NCI-H82 (cell line): ENCODE measurements at regions not wholly inside any gene's neighbourhood (a gene's known extent, or its start where the extent isn't known, plus 50 kb on each side); places are given as distances from the start of the nearest gene placed in this dataset.
"Not testable (repeated sequence)": the region's sequence is repeated elsewhere in the genome, so short reads cannot be mapped to it uniquely, and the experiment has no call there.

Source experiments
- DNase-seq: peaks from one replicate; lab custom pipeline; 2025; lab: John Stamatoyannopoulos, UW

GRCh38 chr6:74953708-74954107, 252.1 kb downstream of the COL12A1 start:
- no peak for DNase-seq

GRCh38 chr6:74946961-74947360, 258.9 kb downstream of the COL12A1 start:
- DNase-seq, result no peak

- DNase-seq, result no peak
These were observed 263.7 kb downstream of the COL12A1 start for GRCh38 chr6:74942130-74942529.

- no peak for DNase-seq
These were observed 264.4 kb downstream of the COL12A1 start for GRCh38 chr6:74941424-74941823.

- no peak for DNase-seq
These were observed 265.9 kb downstream of the COL12A1 start for GRCh38 chr6:74939721-74940620.

- DNase-seq, result no peak
These were observed 266.6 kb downstream of the COL12A1 start for GRCh38 chr6:74939151-74939708.

GRCh38 chr6:74937936-74938335, 267.9 kb downstream of the COL12A1 start:
- DNase-seq, result no peak

GRCh38 chr6:74936886-74937285, 269.0 kb downstream of the COL12A1 start:
- no peak for DNase-seq

- DNase-seq, result no peak
These were observed 273.5 kb downstream of the COL12A1 start for GRCh38 chr6:74932232-74932888.

- DNase-seq, result no peak
These were observed 274.3 kb downstream of the COL12A1 start for GRCh38 chr6:74931558-74931957.

- DNase-seq, result no peak
These were observed 277.6 kb downstream of the COL12A1 start for GRCh38 chr6:74928203-74928602.

- DNase-seq, result no peak
These were observed 278.6 kb downstream of the COL12A1 start for GRCh38 chr6:74927299-74927698.

- DNase-seq, result no peak
These were observed 280.2 kb downstream of the COL12A1 start for GRCh38 chr6:74925683-74926082.

GRCh38 chr6:74914888-74915287, 291.0 kb downstream of the COL12A1 start:
- no peak for DNase-seq

- no peak for DNase-seq
These were observed 293.6 kb downstream of the COL12A1 start for GRCh38 chr6:74912234-74912633.

GRCh38 chr6:74902846-74903245, 303.0 kb downstream of the COL12A1 start:
- no peak for DNase-seq

GRCh38 chr6:74902089-74902488, 303.8 kb downstream of the COL12A1 start:
- no peak for DNase-seq

- no peak for DNase-seq
These were observed 304.3 kb downstream of the COL12A1 start for GRCh38 chr6:74901576-74901975.

GRCh38 chr6:74899416-74899815, 306.4 kb downstream of the COL12A1 start:
- no peak for DNase-seq

GRCh38 chr6:74892091-74892490, 313.8 kb downstream of the COL12A1 start:
- DNase-seq, result no peak

GRCh38 chr6:74891349-74891831, 314.5 kb downstream of the COL12A1 start:
- no peak for DNase-seq

- DNase-seq, result no peak
These were observed 316.2 kb downstream of the COL12A1 start for GRCh38 chr6:74889635-74890034.

- DNase-seq, result not testable (repeated sequence)
These were observed 317.1 kb downstream of the COL12A1 start for GRCh38 chr6:74888741-74889140.
